ENCODE measurements at regions not wholly inside any gene's neighbourhood (a gene's known extent, or its start where the extent isn't known, plus 50 kb on each side); places are given as distances from the start of the nearest gene placed in this dataset.

DNA sequence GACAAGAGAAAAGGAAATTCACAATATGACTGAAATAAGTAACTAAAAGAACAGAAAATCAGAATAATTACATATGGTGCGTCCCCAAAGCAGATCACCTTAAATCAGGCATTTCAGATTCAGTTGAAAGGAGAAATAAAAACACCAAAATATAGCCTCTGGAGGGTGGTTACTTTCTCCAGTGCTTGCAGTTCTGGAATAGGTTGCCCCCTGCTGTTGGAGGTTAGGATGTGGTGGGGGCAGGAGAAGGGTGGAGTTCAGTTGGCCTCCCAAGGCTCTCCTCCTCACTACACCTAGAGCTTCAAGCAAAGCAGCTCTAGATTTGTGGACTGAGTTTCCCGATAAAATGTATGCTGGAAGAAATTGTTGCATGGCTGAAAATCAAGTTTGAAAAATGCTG lies 338.2 kb upstream of the TLE4 start:
- FAIRE-seq = no peak

- FAIRE-seq = no peak
Measured at GRCh38 chr9:79236466-79236865, 335.3 kb upstream of the TLE4 start.

DNA sequence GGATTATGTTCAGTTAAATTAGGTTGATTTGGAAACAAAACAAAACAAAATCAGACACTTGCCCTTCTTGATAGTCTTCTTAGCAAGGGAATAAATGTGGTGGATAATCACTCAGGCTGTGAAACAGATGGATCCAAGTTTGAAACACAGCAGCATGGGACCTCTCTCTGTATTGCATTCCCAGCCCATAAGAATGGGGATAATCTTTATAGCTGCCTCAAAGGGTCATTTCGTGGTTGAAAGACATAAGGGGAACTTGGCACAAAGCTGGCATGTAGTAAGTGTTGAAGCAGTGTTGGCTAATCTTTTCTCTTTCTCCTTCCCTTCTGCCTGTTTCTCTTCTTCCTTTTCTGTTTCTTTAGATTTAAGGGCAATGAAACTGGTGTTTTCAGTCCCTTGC lies 333.9 kb upstream of the TLE4 start:
- FAIRE-seq = no peak

DNA sequence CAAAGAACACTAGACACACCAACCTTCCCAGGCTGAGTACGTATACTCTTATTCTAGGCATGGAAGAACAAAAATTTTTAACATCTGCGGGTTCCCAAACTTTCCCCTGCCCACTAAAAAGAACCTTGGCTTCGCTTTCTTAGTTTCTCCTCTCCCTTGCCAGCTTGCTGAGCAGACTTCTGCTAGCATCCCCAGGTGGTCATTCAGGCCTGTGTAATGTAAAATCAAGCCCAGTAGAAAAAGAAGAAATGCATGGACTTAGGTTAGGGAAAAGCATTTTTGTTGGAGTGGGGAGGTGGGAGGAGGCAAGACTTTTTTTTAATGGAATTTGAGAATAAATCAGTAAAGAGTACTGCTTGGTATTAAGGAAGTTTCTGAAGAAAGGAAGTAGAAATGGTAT lies 331.0 kb upstream of the TLE4 start:
- no peak for FAIRE-seq

- no peak for FAIRE-seq
Measured at GRCh38 chr9:79242489-79242888, 329.3 kb upstream of the TLE4 start.

GRCh38 chr9:79246170-79246569 lies 325.6 kb upstream of the TLE4 start:
- FAIRE-seq = no peak

DNA sequence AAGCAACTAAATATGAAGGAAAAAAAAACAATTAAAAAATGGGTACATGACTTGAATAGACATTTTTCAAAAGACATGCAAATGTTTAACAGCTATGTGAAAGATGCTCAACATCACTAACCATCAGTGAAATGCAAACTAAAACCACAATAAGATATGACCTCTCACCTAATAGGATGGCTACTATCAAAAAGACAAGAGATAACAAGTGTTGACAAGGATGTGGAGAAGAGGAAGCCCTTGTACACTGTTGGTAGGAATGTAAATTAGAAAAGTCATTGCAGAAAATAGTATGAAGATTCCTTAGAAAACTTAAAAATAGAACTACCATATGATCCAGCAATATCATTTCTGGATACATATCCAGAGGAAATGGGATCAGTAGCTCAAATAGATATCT lies 324.7 kb upstream of the TLE4 start:
- FAIRE-seq = no peak

- no peak for FAIRE-seq
Measured at GRCh38 chr9:79250806-79251205, 321.0 kb upstream of the TLE4 start.

DNA sequence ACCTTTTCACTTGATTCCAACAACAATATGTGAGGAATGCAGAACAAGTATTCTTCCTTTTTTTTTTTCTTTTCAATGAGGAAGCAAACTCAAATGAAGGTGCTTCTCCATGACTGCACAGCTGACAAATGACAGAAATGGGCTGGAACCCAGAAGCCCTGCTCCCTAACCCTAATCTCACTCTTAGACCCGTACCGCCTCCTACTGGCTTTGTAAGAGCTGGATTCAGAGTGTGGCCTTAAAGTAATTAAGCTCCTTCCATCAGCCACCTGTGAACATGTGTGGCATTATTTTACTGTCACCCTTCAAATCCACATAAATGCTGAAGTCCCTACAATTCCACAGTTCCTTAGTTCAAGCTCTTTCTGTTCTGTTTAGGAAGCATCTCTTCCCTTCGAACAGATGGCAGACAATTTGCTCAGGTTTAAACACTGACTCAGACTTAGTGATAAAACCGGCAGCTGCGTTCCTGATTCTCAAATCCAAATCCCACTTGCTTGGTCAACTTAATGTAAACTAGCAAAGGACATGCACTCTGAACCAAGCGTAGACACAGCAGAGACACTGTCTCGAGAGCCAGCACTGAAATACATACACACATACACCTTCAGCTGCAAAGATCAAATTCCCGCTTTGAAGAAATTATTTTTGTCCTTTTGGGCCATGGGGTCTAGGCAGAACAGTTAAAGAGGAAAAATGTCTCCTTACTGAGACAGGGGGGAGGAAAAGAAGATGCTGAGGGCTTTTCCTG lies 316.7 kb upstream of the TLE4 start:
- no peak for FAIRE-seq

DNA sequence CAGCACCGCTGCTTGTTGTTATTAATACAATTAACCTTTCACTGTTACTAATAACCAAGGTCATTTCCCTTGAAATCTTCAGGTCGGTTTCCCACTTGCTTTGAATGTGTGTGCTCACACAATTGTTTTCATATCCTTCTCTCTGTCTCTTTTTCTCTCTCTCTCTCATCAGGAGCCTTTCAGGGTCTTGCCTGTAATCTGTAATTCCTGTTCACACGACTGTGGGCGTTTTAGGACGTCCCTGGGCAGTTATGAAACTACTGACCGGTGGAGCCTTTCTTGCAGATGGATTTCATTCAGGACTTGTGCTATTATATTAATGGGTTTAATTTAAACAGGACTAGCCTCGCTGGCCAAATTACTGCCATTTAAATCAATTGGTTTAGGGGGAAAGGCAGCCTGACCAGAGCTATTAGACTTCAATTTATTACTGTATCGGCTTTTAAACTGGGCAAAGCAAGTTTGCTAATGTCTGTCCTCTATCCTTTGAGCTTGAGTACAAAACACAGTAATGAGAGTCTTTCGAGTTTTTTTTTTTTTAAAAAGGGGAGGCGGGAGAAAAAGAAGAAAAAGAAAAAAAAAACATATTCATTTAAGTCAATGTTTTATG lies 316.0 kb upstream of the TLE4 start:
- no peak for FAIRE-seq

- FAIRE-seq = peak; percentile 90
Measured at GRCh38 chr9:79256691-79257213, 315.0 kb upstream of the TLE4 start.

DNA sequence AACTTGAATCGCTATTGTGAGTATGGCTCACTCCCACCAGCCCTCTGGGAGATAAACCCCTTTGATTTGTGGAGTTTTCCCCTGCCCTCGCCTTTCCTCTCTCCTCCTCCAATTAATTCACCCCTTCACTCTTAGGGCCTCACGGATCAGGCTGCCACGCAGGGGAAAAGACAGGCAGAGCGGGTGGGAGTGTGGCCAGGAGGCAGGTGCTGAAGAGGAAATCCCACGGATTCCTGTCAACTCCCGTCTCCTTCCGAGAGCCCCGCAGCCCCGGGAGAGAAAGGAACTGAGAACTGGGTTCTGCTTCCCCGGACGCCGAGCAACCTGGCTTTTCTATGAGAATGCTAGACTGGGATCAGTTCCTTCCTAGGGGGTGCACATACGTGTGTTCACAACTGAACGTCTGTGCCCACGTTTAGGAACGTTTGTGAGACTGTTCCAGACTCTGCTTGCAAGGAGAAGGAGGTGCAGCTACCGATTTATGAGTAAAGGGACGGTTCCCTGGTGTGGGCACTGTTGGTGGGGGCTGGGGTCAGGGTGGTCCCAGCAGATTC lies 314.5 kb upstream of the TLE4 start:
- no peak for FAIRE-seq

DNA sequence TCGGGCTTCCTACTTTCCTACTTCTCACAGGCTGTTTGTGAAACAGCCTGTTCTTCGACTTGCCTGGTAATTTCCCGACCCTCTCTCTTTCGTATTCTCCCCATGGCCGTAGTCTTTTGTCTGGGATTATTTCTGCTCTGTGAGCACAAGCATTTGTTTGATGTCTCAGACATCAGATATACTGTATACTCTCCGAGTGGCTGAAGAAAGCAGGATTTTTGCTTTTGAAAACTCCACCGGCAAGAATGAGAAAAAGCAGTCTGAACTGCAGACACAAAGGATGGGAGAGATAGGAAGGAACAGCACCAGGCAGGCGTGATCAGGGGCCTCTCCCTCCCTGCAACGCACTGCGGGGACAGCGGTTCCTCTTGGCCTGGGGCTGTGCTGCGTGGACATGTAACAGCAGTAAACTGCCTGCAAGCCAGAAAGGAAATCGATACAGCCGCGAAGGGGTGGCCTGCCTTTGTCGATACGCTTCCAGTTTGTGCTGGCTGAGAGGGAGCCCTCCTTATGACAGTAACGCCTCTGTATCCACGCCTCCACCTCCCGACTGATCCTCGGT lies 313.9 kb upstream of the TLE4 start:
- FAIRE-seq = no peak

DNA sequence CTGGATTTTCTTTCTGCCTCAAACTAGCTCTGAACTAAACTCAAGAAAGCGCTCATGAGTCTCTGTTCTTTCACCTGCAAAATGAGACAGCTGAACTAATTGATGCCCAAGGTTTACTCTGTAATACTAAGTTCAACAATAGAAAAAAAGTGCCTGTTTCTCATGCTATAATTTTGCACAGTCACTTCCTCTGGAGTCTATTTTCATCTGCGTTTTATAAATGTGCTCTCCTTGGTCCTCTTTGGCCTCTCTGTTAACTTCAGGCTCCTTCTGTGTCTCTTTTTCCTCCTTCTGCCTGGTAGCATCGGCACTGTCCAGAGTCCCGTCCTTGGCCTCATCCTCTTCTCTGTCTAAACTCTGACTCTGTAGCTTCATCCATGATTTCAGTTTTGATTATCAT lies 311.9 kb upstream of the TLE4 start:
- FAIRE-seq = no peak

DNA sequence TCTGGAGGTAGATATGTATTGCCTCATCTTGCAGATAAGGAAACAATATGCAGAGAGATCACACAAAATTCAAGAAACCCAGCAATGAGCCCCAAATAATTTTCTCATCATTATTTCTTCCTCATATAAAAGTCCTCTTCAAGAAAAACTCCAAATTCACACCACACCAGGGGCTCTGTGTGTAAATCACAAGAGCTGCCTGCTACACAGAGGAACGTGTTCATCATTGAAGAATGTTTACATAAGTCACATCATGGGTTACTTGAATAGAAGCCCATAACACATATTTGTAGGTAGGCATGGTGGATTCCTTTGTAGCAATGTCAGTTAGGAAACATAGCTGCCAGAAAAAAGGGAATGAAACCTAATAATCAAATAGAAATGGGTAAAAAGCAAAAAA lies 308.1 kb upstream of the TLE4 start:
- FAIRE-seq = no peak

DNA sequence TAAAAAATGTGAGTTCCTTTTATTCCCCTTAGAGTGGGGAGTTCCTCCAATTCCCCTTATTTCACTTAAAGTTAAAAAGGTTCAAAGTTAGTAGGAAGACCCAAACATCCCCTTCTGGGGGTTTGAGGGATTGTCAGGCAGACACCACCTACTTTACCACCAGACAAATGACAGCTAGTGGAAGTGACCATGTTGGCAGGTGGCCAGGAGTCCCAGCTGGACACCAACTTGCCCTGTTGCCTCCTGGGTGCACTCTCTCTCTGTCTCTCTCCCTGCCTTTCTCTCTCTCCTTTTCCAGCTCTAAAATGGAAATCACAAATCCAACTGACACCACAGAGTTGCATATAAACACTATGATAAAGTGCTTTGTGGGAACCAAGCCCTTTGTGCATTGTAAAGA lies 307.7 kb upstream of the TLE4 start:
- no peak for FAIRE-seq

DNA sequence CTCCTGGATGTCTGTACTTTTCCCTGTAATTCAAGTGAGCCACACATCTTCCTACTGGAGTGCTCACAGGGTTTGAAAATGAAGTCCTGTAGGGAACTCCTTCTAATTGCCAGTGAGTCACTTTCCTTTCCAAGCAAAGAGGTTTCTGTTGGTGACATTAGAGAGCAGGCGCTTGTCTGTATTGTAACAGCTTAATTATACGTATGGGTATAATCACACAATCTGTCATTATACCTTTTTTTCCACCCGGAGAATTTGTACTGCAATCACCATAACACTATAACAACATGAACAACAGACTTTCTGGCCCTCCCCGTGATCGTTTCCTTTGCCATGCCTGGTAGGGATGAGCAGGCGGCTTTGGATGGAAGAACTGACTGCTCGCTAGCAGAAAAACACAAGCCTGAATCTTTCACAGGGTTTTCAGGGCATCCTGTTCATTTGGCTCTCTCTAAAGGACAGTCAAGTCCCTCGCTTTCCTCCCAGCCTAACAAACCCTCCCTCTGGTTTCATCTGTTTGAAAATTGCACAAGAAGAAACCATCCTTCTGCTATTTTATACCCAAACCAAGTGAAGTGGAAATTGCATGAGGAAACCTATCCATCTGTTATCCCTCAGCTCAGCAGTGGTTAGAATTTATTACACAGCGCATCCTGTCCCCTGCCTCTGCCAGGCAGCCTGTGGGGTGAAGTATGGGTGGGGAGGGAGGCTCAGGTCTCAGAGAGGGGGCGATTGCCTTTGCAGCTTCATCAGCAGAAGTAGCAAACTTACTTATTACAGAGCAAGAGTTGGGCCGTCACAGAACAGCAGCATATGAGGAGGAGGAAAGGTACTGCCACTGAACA lies 307.0 kb upstream of the TLE4 start:
- FAIRE-seq = no peak

DNA sequence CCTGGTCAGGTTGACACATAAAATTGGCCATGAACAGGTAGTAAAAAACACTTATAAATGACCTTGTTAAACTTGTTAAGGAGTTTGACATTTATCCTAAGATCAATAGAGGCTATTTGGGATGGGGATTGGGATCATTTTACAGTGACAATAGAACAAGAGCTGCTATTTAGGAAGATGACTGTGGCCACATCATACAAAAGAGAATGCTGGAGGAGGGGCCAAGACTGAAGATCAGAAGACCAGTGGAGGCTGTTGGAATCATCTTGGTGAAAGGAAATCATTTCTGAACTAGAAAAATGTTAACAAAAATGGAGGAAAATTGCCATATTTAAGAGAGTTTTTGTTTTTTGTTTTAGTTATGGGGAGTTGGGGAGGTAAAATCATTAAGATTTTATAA lies 304.8 kb upstream of the TLE4 start:
- no peak for FAIRE-seq

- FAIRE-seq = no peak
Measured at GRCh38 chr9:79268806-79269205, 303.0 kb upstream of the TLE4 start.

DNA sequence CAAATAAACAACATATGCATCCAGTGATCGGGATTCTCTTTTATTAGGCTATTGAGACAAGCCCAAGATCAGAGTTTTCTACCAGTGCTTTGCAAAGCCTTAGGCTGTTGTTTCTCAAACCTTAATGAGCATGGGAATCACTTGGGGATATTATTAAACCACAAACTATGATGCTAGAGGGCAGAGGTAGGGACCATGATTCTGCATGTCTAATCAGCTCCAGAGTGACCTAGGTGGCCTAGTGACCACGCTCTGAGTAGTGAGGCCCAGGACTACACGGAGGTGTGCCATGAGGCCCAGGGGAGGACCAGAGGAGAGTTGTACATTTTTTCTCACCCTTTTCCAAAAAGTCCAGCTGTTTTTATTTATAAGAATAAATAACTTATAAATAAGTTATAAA lies 298.5 kb upstream of the TLE4 start:
- no peak for FAIRE-seq

DNA sequence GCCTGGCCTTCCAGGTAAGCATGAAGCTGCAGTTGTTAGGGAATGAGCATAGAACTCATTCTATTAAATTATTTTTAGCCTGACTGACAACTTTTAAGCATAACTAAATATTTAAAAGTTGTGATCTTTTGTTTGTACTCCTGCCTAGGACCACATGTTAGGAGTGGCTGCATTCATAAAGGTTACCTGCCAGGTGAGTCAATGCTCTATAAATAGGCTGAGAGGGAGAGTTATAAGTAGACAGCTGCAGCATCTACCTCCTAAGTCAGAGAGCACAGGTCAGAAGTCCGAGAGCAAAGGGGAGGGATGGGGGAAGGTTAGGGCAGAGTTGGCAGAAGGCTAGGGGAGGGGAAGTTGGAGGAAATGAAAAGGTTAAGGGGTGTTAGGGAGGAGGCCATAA lies 292.4 kb upstream of the TLE4 start:
- no peak for FAIRE-seq

DNA sequence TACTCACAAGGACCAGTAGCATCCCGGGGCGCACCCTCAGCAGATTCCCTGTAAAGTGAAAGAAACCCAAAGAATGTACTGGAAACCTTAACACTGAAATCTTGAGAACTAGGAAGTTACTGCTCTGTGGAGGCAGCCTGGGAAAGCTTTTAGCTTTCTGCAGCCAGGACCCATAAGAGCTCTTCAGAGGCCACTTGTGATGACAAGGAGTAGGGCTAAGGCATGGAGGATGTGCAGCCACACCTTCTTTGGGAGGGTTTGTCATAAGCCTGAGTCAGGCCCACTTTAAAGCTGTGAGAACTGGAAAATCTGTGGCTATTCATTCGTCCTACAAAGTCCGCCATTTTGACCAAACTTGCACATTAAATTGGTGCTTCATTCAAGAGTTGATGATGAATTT lies 291.1 kb upstream of the TLE4 start:
- no peak for FAIRE-seq

DNA sequence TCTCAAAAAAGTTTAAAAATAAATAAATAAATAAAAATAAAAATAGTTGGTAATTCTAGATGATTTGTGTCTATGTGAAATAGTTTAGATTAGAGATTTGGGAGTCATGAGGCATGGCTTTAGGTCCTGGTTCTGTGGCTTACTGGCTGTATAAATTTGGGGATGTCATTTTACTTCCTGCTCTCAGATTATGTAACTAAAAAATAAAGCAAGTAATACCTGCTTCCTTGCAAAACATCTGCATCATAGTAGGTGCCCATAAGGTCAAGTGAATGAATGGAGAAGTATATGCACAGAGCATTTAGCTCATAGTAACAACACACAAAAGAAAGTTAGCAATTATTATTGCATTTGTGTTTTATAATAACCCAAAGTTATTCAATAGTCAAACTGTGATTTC lies 287.7 kb upstream of the TLE4 start:
- FAIRE-seq = no peak

Measured in islet of Langerhans (tissue), 1 donor.